ENCODE measurements at regions not wholly inside any gene's neighbourhood (a gene's known extent, or its start where the extent isn't known, plus 50 kb on each side); places are given as distances from the start of the nearest gene placed in this dataset.

GRCh38 chr4:10821826-10822225 lies 137.3 kb upstream of the CLNK start:
- Histone ChIP-seq H3K36me3 (ENCODE audit: insufficient read depth, low read length) (no peaks in the 10 kb centered on the region), H3K79me2 (ENCODE audit: insufficient read depth, low read length) (no peaks in the 10 kb centered on the region), H3K9ac (ENCODE audit: low read length) (no peak overlapping the region), H4K20me1 (ENCODE audit: insufficient read depth, low read length) (no peaks in the 10 kb centered on the region), H3K4me3 (ENCODE audit: low read depth, low read length, poor library complexity, severe bottlenecking) (no peak overlapping the region), H3F3A (ENCODE audit: insufficient read depth, low read length) (no peaks in the 10 kb centered on the region), H2AFZ (ENCODE audit: low read length) (no peak overlapping the region), H3K9me2 (ENCODE audit: low read depth, low read length) (no peaks in the 10 kb centered on the region), H3K27me3 (ENCODE audit: insufficient read depth, low read length) (no peaks in the 10 kb centered on the region), H3K9me3 (ENCODE audit: low read length) (no peaks in the 10 kb centered on the region), H3K27ac (ENCODE audit: low read depth, low read length, poor library complexity, severe bottlenecking) (no peak overlapping the region), H3K4me1 (ENCODE audit: insufficient read depth, low read length, severe bottlenecking) (no peaks in the 10 kb centered on the region), H3K4me2 (ENCODE audit: low read length) (no peak overlapping the region)
- TF ChIP-seq CTCF (IDR thresholded peaks at IDR 0.05; ENCODE audit: low read length) = no peak
- no peak for TF ChIP-seq EZH2 (IDR thresholded peaks at IDR 0.05; ENCODE audit: borderline replicate concordance, low read length)

- Histone ChIP-seq H3K9ac (ENCODE audit: low read length) (no peak overlapping the region), H3K4me1 (ENCODE audit: insufficient read depth, low read length, severe bottlenecking) (no peaks in the 10 kb centered on the region), H3K4me3 (ENCODE audit: low read depth, low read length, poor library complexity, severe bottlenecking) (no peak overlapping the region), H3K36me3 (ENCODE audit: insufficient read depth, low read length) (no peaks in the 10 kb centered on the region), H3K27me3 (ENCODE audit: insufficient read depth, low read length) (no peaks in the 10 kb centered on the region), H3K9me2 (ENCODE audit: low read depth, low read length) (no peaks in the 10 kb centered on the region), H3K79me2 (ENCODE audit: insufficient read depth, low read length) (no peaks in the 10 kb centered on the region), H3F3A (ENCODE audit: insufficient read depth, low read length) (no peaks in the 10 kb centered on the region), H3K4me2 (ENCODE audit: low read length) (no peak overlapping the region), H3K9me3 (ENCODE audit: low read length) (no peaks in the 10 kb centered on the region), H2AFZ (ENCODE audit: low read length) (no peak overlapping the region), H3K27ac (ENCODE audit: low read depth, low read length, poor library complexity, severe bottlenecking) (no peak overlapping the region), H4K20me1 (ENCODE audit: insufficient read depth, low read length) (no peaks in the 10 kb centered on the region)
- TF ChIP-seq CTCF (IDR thresholded peaks at IDR 0.05; ENCODE audit: low read length) = no peak
- TF ChIP-seq EZH2 (IDR thresholded peaks at IDR 0.05; ENCODE audit: borderline replicate concordance, low read length) = no peak
Measured at GRCh38 chr4:10816571-10816970, 132.0 kb upstream of the CLNK start.

GRCh38 chr4:10811991-10812390 lies 127.4 kb upstream of the CLNK start:
- no peak overlapping the region for H3K27ac ChIP-seq (ENCODE audit: low read depth, low read length, poor library complexity, severe bottlenecking)
- no peaks in the 10 kb centered on the region for H3F3A ChIP-seq (ENCODE audit: insufficient read depth, low read length)
- H3K4me2 ChIP-seq (ENCODE audit: low read length) = no peak overlapping the region
- H3K27me3 ChIP-seq (ENCODE audit: insufficient read depth, low read length) = no peaks in the 10 kb centered on the region
- H2AFZ ChIP-seq (ENCODE audit: low read length) = no peak overlapping the region
- TF ChIP-seq EZH2 (IDR thresholded peaks at IDR 0.05; ENCODE audit: borderline replicate concordance, low read length) (no peak), CTCF (IDR thresholded peaks at IDR 0.05; ENCODE audit: low read length) (no peak)
- no peaks in the 10 kb centered on the region for H3K9me2 ChIP-seq (ENCODE audit: low read depth, low read length)
- no peaks in the 10 kb centered on the region for H3K4me1 ChIP-seq (ENCODE audit: insufficient read depth, low read length, severe bottlenecking)
- no peak overlapping the region for H3K9ac ChIP-seq (ENCODE audit: low read length)
- no peaks in the 10 kb centered on the region for H3K79me2 ChIP-seq (ENCODE audit: insufficient read depth, low read length)
- no peaks in the 10 kb centered on the region for H4K20me1 ChIP-seq (ENCODE audit: insufficient read depth, low read length)
- H3K4me3 ChIP-seq (ENCODE audit: low read depth, low read length, poor library complexity, severe bottlenecking) = no peak overlapping the region
- no peaks in the 10 kb centered on the region for H3K36me3 ChIP-seq (ENCODE audit: insufficient read depth, low read length)
- no peaks in the 10 kb centered on the region for H3K9me3 ChIP-seq (ENCODE audit: low read length)

Data from OCI-LY1 (cell line).